GM12892 (cell line): ENCODE measurements at regions not wholly inside any gene's neighbourhood (a gene's known extent, or its start where the extent isn't known, plus 50 kb on each side); places are given as distances from the start of the nearest gene placed in this dataset.

Experiments
- POLR2A ChIP-seq: IDR thresholded peaks from 2 replicates; pipeline ENCODE4 v1.6.1; 2011; ENCODE audit warnings: low read depth, low read length, control low read depth
- POLR2AphosphoS5 ChIP-seq: IDR thresholded peaks from 2 replicates; pipeline ENCODE4 v1.6.1; 2011; ENCODE audit warnings: low read depth, low read length, control low read depth
- TAF1 ChIP-seq: IDR thresholded peaks from 2 replicates; pipeline ENCODE4 v1.6.1; 2011; ENCODE audit warnings: low read depth, mild to moderate bottlenecking, control low read depth, low read length, borderline replicate concordance

DNA sequence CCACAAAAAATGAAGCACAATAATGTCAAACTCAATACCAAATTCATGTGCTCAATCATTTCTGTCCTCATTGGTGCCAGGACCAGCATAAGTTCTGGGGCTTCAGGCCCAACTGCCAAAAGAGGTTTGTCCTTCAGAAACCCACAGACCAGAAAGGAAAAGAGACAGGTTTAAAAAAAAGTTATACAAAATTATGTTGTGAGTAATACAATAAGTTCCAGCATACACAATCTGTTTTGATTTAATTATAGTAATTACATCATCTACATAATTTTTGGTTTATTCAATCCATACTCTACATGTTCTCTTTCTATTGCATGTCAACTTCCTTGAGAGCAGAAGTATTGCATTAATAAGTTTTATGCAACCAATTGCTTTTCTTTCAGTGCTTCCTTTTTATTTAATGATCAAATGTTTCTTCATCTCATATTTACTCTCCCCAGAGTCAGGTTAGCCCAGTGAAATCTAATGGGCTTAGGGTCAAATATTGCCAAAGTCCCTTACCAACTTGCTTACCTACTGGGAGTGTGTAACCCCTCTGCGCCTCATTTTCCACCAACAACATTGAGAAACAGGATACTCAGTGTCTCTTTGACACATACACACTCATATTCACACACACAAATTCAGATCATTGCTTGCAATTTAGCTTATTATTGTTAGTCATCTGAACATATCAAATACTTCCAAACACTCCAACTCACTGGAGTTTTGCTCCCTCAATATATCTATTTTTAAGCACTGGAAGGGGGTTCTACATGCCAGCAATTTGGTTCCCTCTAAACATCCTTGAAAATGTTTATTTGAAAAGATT lies 424.4 kb upstream of the MARCKS start:
- no peak for TF ChIP-seq POLR2AphosphoS5
- TF ChIP-seq POLR2A, result no peak
- TF ChIP-seq TAF1, result no peak
